Right hindlimb (tissue), 1 donor: ENCODE measurements at regions not wholly inside any gene's neighbourhood (a gene's known extent, or its start where the extent isn't known, plus 50 kb on each side); places are given as distances from the start of the nearest gene placed in this dataset.

ENCODE experiments used
- DNase-seq: peaks from one replicate; pipeline ENCODE4 v3.0.0-alpha.2; 2018

GRCh38 chr3:8366219-8366810 lies 135.3 kb upstream of the LMCD1 start:
- no peak for DNase-seq

GRCh38 chr3:8368598-8368997 lies 133.0 kb upstream of the LMCD1 start:
- DNase-seq, result no peak

- no peak for DNase-seq
Observed at GRCh38 chr3:8369638-8370037, 132.0 kb upstream of the LMCD1 start.

GRCh38 chr3:8371085-8371551 lies 130.5 kb upstream of the LMCD1 start:
- DNase-seq, result no peak

GRCh38 chr3:8371960-8372463 lies 129.6 kb upstream of the LMCD1 start:
- DNase-seq, result no peak

- no peak for DNase-seq
Observed at GRCh38 chr3:8380904-8381704, 120.5 kb upstream of the LMCD1 start.

GRCh38 chr3:8385848-8386620 lies 115.6 kb upstream of the LMCD1 start:
- DNase-seq, result no peak

- DNase-seq, result no peak
Observed at GRCh38 chr3:8387571-8387970, 114.1 kb upstream of the LMCD1 start.

- DNase-seq, result no peak
Observed at GRCh38 chr3:8399686-8400085, 101.9 kb upstream of the LMCD1 start.

- DNase-seq, result no peak
Observed at GRCh38 chr3:8400911-8401310, 100.7 kb upstream of the LMCD1 start.

- DNase-seq, result no peak
Observed at GRCh38 chr3:8403996-8404395, 97.6 kb upstream of the LMCD1 start.

GRCh38 chr3:8405144-8405543 lies 96.5 kb upstream of the LMCD1 start:
- no peak for DNase-seq

- no peak for DNase-seq
Observed at GRCh38 chr3:8406479-8406878, 95.1 kb upstream of the LMCD1 start.

GRCh38 chr3:8413337-8413926 lies 88.2 kb upstream of the LMCD1 start:
- DNase-seq, result no peak

GRCh38 chr3:8416965-8417364 lies 84.7 kb upstream of the LMCD1 start:
- DNase-seq, result no peak

- DNase-seq, result no peak
Observed at GRCh38 chr3:8420612-8421011, 81.0 kb upstream of the LMCD1 start.

GRCh38 chr3:8421267-8421666 lies 80.4 kb upstream of the LMCD1 start:
- no peak for DNase-seq

GRCh38 chr3:8421711-8422110 lies 79.9 kb upstream of the LMCD1 start:
- no peak for DNase-seq

GRCh38 chr3:8423307-8423706 lies 78.3 kb upstream of the LMCD1 start:
- DNase-seq, result no peak

- DNase-seq, result no peak
Observed at GRCh38 chr3:8424281-8424680, 77.3 kb upstream of the LMCD1 start.

GRCh38 chr3:8436661-8437287 lies 64.8 kb upstream of the LMCD1 start:
- no peak for DNase-seq

GRCh38 chr3:8438507-8439079 lies 63.0 kb upstream of the LMCD1 start:
- no peak for DNase-seq
